GM12878 (cell line): ENCODE measurements at regions not wholly inside any gene's neighbourhood (a gene's known extent, or its start where the extent isn't known, plus 50 kb on each side); places are given as distances from the start of the nearest gene placed in this dataset.

Experiments used
- CREB1 ChIP-seq: IDR thresholded peaks from 2 replicates; pipeline ENCODE4 v1.6.1; 2012; ENCODE audit warnings: low read depth, mild to moderate bottlenecking, inconsistent platforms
- CTCF ChIP-seq, 3 experiments: IDR thresholded peaks in 2 of 3; conservative IDR thresholded peaks in 1 of 3; 2 replicates each; pipeline ENCODE4 v1.5.1; 2011; ENCODE audit warnings: low read depth in 3 of 3, low read length in 3 of 3, mild to moderate bottlenecking in 3 of 3, control low read depth in 2 of 3, moderate library complexity in 2 of 3, inconsistent platforms in 1 of 3, mixed read lengths in 1 of 3; ENCODE audit not compliant: control insufficient read depth in 2 of 3, insufficient read depth in 1 of 3; ENCODE audit errors: extremely low read depth in 1 of 3
- JUND ChIP-seq: IDR thresholded peaks from 2 replicates; pipeline ENCODE4 v1.6.1; 2012; ENCODE audit warnings: low read depth, mild to moderate bottlenecking, low read length, improper control_type of control experiment, moderate library complexity
- POLR2A ChIP-seq: IDR thresholded peaks from 2 replicates; pipeline ENCODE4 v1.6.1; 2011; ENCODE audit warnings: low read depth, mild to moderate bottlenecking, low read length
- SREBF1 ChIP-seq: IDR thresholded peaks from 2 replicates; pipeline ENCODE4 v1.6.1; 2012; ENCODE audit warnings: mild to moderate bottlenecking, low read length
- ZZZ3 ChIP-seq: IDR thresholded peaks from 2 replicates; pipeline ENCODE4 v1.6.1; 2011; ENCODE audit warnings: low read depth; ENCODE audit not compliant: control insufficient read depth, insufficient read length
- TF ChIP-seq, protein P1 (sequence below): IDR thresholded peaks from 2 replicates; pipeline ENCODE4 v1.6.1; 2012; ENCODE audit warnings: mild to moderate bottlenecking, low read depth, low read length

DNA sequence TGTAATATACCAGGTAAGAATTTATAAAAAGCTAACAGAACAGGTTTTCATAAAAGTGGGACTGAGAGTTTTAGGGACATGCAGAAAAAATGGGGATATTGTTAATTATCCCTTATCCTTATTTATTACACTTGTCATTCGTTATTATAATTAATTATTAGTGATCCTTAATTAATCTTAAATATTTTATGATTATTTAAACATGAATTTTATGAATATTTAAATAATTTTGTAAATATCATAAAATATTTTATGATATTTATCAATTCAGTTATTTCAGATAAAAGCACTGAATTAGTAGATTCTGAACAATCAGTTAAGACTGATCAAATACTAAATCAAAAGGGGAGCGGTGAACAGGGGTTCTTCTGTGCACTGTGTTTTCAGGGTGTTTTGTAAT lies 300.1 kb downstream of the PAX1 start:
- no peak for TF ChIP-seq ZZZ3
- TF ChIP-seq, protein P1, sequence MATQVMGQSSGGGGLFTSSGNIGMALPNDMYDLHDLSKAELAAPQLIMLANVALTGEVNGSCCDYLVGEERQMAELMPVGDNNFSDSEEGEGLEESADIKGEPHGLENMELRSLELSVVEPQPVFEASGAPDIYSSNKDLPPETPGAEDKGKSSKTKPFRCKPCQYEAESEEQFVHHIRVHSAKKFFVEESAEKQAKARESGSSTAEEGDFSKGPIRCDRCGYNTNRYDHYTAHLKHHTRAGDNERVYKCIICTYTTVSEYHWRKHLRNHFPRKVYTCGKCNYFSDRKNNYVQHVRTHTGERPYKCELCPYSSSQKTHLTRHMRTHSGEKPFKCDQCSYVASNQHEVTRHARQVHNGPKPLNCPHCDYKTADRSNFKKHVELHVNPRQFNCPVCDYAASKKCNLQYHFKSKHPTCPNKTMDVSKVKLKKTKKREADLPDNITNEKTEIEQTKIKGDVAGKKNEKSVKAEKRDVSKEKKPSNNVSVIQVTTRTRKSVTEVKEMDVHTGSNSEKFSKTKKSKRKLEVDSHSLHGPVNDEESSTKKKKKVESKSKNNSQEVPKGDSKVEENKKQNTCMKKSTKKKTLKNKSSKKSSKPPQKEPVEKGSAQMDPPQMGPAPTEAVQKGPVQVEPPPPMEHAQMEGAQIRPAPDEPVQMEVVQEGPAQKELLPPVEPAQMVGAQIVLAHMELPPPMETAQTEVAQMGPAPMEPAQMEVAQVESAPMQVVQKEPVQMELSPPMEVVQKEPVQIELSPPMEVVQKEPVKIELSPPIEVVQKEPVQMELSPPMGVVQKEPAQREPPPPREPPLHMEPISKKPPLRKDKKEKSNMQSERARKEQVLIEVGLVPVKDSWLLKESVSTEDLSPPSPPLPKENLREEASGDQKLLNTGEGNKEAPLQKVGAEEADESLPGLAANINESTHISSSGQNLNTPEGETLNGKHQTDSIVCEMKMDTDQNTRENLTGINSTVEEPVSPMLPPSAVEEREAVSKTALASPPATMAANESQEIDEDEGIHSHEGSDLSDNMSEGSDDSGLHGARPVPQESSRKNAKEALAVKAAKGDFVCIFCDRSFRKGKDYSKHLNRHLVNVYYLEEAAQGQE = no peak
- TF ChIP-seq JUND = no peak
- TF ChIP-seq CTCF (IDR thresholded peaks at IDR 0.05 in 2 of 3, conservative IDR thresholded peaks at IDR 0.05 in 1 of 3; ENCODE audit: control insufficient read depth in 2 of 3, extremely low read depth in 1 of 3, insufficient read depth in 1 of 3, low read depth in 3 of 3, low read length in 3 of 3) = no peak
- TF ChIP-seq CREB1 = no peak
- no peak for TF ChIP-seq SREBF1
- no peak for TF ChIP-seq POLR2A
